ENCODE measurements at regions not wholly inside any gene's neighbourhood (a gene's known extent, or its start where the extent isn't known, plus 50 kb on each side); places are given as distances from the start of the nearest gene placed in this dataset.

- Histone ChIP-seq H3K36me3 (ENCODE audit: control insufficient read depth in 2 of 2, extremely low read depth in 1 of 2, insufficient read depth in 2 of 2, low read length in 2 of 2) (no peaks in the 10 kb centered on the region), H3K27me3 (ENCODE audit: control insufficient read depth in 2 of 2, insufficient read depth in 2 of 2, low read length in 2 of 2) (no peaks in the 10 kb centered on the region), H3K9me1 (replicated peaks; ENCODE audit: control insufficient read depth, extremely low read depth, insufficient read depth, low read length) (no peaks in the 10 kb centered on the region), H4K20me1 (replicated peaks; ENCODE audit: control insufficient read depth, extremely low read depth, insufficient read depth, low read length) (no peaks in the 10 kb centered on the region), H2AFZ (ENCODE audit: low read depth, low read length) (no peak overlapping the region), H3K9ac (replicated peaks; ENCODE audit: extremely low read depth, insufficient read depth, low read length) (no peak overlapping the region), H3K9me3 (replicated peaks; ENCODE audit: control insufficient read depth, insufficient read depth, low read length) (no peaks in the 10 kb centered on the region), H3K27ac (ENCODE audit: insufficient read depth, low read depth, low read length) (no peak overlapping the region), H3K4me3 (replicated peaks in 1 of 3; ENCODE audit: insufficient read depth in 1 of 3, low read depth in 1 of 3, low read length in 3 of 3) (no peak overlapping the region), H3K4me1 (ENCODE audit: control insufficient read depth, extremely low read depth, insufficient read depth, low read length) (no peaks in the 10 kb centered on the region), H3K79me2 (ENCODE audit: control insufficient read depth, insufficient read depth, low read length) (no peaks in the 10 kb centered on the region), H3K4me2 (ENCODE audit: insufficient read depth, low read length) (no peak overlapping the region)
- dilution Hi-C loops (cut with MboI; ENCODE audit: extremely low pct_ligation_motif_present, low sequenced_read_pairs) (no loop called here), intact Hi-C loops (cut with micrococcal nuclease) (no loop called here)
- DNase-seq (ENCODE audit: low read depth, low spot score), result no peak
- FAIRE-seq, result no peak
- ChIA-PET POLR2A (no interaction called here), CTCF (no interaction called here)
- no TSS peak for BruUV-seq (replicated peaks)
- TF ChIP-seq GATA2 (IDR thresholded peaks at IDR 0.05; ENCODE audit: insufficient read depth, insufficient read length, low read depth, low read length) (no peak), POLR2AphosphoS5 (IDR thresholded peaks at IDR 0.05; ENCODE audit: insufficient read depth, low read depth, low read length) (no peak), MAX (IDR thresholded peaks at IDR 0.05; ENCODE audit: insufficient read depth, insufficient read length) (no peak), POLR2A (IDR thresholded peaks at IDR 0.05; ENCODE audit: low read depth, low read length) (no peak), JUN (IDR thresholded peaks at IDR 0.05; ENCODE audit: borderline replicate concordance, insufficient read depth, insufficient read length, low read depth) (no peak), FOS (IDR thresholded peaks at IDR 0.05; ENCODE audit: borderline replicate concordance, insufficient read depth, low read length) (no peak), EZH2 (IDR thresholded peaks at IDR 0.05; ENCODE audit: borderline replicate concordance, low read depth, low read length, severe bottlenecking) (no peak), CTCF (IDR thresholded peaks at IDR 0.05; ENCODE audit: extremely low read depth in 1 of 2, insufficient read depth in 1 of 2, low read depth in 1 of 2, low read length in 2 of 2) (no peak), MYC (IDR thresholded peaks at IDR 0.05; ENCODE audit: low read depth, low read length) (no peak)
These were observed 162.3 kb upstream of the MTPN start for GRCh38 chr7:136139417-136139816.

Data from endothelial cell of umbilical vein (primary cell).